ENCODE measurements at regions not wholly inside any gene's neighbourhood (a gene's known extent, or its start where the extent isn't known, plus 50 kb on each side); places are given as distances from the start of the nearest gene placed in this dataset.

DNA sequence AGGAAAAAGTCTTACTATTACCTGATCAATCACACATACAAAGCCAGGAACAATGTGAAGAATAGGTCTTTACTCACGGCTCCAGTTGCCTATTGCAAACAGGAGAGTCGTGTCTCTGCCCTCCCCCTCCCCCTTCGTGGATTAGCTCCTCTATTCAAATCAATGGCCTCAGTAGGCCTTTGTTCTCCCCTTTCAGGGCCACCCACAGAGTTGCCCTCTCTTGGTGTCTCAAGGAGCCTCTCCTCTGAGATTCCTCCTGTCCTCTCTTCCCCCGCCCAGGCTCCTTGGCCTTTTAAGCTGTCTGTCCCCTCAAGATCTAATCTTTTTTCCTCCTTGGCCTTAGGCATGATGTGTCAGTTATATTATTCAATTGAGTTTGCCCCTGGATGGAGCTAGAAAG lies 107.2 kb upstream of the NALF2 start:
- in situ Hi-C loops (cut with MboI; ENCODE audit: low sequenced_read_pairs in 4 of 4), result no loop called here
- no peak for ATAC-seq

DNA sequence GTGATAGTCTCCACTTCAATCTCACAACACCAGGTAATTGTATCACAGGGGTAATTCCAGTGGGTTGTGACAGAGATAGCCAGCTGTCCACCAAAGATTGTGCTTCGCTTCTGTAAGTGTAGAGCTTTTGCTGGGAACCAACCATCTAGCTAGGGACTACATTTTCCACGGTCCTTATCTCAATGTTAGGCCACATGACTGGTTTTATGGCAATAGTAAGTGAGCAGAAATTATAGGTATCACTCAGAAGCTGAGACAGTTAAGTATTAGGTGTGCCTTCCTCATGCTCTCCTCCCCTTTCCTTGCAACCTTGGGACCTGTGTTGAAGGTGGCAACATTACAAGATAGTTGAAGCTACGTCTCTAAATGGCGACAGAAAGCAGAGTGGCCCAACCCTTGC lies 108.8 kb upstream of the NALF2 start:
- no peaks in the 10 kb centered on the region for H3K4me1 ChIP-seq
- DNase-seq (no peak), ATAC-seq (no peak)
- TF ChIP-seq POLR2A (IDR thresholded peaks at IDR 0.05), result no peak
- TF ChIP-seq, protein P1, sequence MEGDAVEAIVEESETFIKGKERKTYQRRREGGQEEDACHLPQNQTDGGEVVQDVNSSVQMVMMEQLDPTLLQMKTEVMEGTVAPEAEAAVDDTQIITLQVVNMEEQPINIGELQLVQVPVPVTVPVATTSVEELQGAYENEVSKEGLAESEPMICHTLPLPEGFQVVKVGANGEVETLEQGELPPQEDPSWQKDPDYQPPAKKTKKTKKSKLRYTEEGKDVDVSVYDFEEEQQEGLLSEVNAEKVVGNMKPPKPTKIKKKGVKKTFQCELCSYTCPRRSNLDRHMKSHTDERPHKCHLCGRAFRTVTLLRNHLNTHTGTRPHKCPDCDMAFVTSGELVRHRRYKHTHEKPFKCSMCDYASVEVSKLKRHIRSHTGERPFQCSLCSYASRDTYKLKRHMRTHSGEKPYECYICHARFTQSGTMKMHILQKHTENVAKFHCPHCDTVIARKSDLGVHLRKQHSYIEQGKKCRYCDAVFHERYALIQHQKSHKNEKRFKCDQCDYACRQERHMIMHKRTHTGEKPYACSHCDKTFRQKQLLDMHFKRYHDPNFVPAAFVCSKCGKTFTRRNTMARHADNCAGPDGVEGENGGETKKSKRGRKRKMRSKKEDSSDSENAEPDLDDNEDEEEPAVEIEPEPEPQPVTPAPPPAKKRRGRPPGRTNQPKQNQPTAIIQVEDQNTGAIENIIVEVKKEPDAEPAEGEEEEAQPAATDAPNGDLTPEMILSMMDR (IDR thresholded peaks at IDR 0.05 in 4 of 5, conservative IDR thresholded peaks at IDR 0.05 in 1 of 5), result no peak
- no peaks in the 10 kb centered on the region for H3K9me3 ChIP-seq
- no peak overlapping the region for H3K4me3 ChIP-seq
- peaks cover 0 to 2% (median 0%) of the 10 kb centered on the region in 3 donors for H3K27me3 ChIP-seq
- H3K36me3 ChIP-seq, result no peaks in the 10 kb centered on the region
- no peak overlapping the region for H3K27ac ChIP-seq
- intact Hi-C loops (cut with DNase I; ENCODE audit: low total_unique reads) (no loop called here), in situ Hi-C loops (cut with MboI; ENCODE audit: low sequenced_read_pairs in 4 of 4) (no loop called here)

More for the DNA sequence above, 107.2 kb upstream of the NALF2 start:
- TF ChIP-seq, protein P1 (IDR thresholded peaks at IDR 0.05 in 4 of 5, conservative IDR thresholded peaks at IDR 0.05 in 1 of 5), result no peak
- TF ChIP-seq POLR2A (IDR thresholded peaks at IDR 0.05), result no peak
- H3K27ac ChIP-seq, result no peak overlapping the region
- no peak for DNase-seq
- no peaks in the 10 kb centered on the region for H3K36me3 ChIP-seq
- H3K27me3 ChIP-seq, result peaks cover 0 to 2% (median 0%) of the 10 kb centered on the region in 3 donors
- H3K4me3 ChIP-seq, result no peak overlapping the region
- intact Hi-C loops (cut with DNase I; ENCODE audit: low total_unique reads), result no loop called here
- H3K9me3 ChIP-seq, result no peaks in the 10 kb centered on the region
- H3K4me1 ChIP-seq, result no peaks in the 10 kb centered on the region

DNA sequence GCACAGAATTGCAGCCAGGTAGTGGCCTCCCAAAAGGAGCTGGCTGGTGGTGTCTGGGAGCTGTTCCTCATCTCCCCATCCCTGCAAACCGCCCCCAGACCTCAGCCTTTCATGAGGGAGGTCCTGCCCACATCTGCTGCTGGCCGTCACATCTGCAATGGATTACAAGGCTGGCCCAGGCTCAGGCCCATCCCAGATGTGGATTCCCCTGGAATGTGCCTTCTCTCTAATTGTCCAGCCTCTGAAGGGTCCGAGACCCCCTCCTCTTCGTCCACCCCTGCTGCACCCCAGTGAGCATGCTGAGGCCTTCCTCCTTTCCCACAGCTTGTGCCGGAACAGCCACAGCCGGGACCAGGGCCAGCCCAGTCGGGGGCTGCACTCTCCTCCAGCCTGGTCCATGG lies 115.0 kb upstream of the NALF2 start:
- TF ChIP-seq, protein P1 (IDR thresholded peaks at IDR 0.05 in 4 of 5, conservative IDR thresholded peaks at IDR 0.05 in 1 of 5), result no peak
- TF ChIP-seq POLR2A (IDR thresholded peaks at IDR 0.05), result no peak
- DNase-seq, result no peak
- Histone ChIP-seq H3K4me3 (no peak overlapping the region), H3K27me3 (peaks cover 0 to 8% (median 0%) of the 10 kb centered on the region in 3 donors), H3K36me3 (no peaks in the 10 kb centered on the region), H3K9me3 (no peaks in the 10 kb centered on the region), H3K27ac (no peak overlapping the region), H3K4me1 (no peaks in the 10 kb centered on the region)
- in situ Hi-C loops (cut with MboI; ENCODE audit: low sequenced_read_pairs in 4 of 4), result no loop called here
- no peak for ATAC-seq
- intact Hi-C loops (cut with DNase I; ENCODE audit: low total_unique reads), result loop anchor here (10.0 kb wide), 1 partner anchor 564 kb away; the partner anchor contains the start of gene EFNB1

DNA sequence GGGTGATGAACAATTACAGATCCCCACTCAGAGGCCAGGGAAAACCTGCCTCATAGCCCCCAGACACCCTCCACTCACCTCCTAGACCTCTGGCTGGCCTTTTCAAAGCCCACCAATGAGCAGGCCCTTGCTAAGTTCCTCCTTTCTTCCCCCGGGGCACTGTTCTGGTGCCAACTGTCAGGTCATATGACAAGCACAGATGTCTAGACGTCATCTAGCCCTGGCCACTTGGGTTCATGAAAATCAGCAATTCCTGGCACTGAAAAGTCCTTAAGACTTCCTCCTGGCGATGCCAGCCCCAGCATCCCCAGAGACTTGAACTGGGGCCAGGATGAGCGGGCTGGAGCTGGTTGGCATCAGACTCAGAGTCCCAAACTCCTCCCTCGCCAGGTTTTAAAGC lies 115.6 kb upstream of the NALF2 start:
- in situ Hi-C loops (cut with MboI; ENCODE audit: low sequenced_read_pairs in 4 of 4), result no loop called here
- no peak overlapping the region for H3K4me3 ChIP-seq
- DNase-seq, result no peak

More for the DNA sequence above, 115.6 kb upstream of the NALF2 start:
- H3K27me3 ChIP-seq, result peaks cover 0 to 8% (median 0%) of the 10 kb centered on the region in 3 donors
- H3K36me3 ChIP-seq, result no peaks in the 10 kb centered on the region
- H3K4me1 ChIP-seq, result no peaks in the 10 kb centered on the region
- H3K9me3 ChIP-seq, result no peaks in the 10 kb centered on the region
- no peak for TF ChIP-seq POLR2A (IDR thresholded peaks at IDR 0.05)
- TF ChIP-seq, protein P1 (IDR thresholded peaks at IDR 0.05 in 4 of 5, conservative IDR thresholded peaks at IDR 0.05 in 1 of 5), result no peak
- H3K27ac ChIP-seq, result no peak overlapping the region
- intact Hi-C loops (cut with DNase I; ENCODE audit: low total_unique reads), result loop anchor here (10.0 kb wide), 1 partner anchor 564 kb away; the partner anchor contains the start of gene EFNB1
- no peak for ATAC-seq

All from gastrocnemius medialis (tissue), 4 donors.